Loucy (cell line): ENCODE measurements at regions not wholly inside any gene's neighbourhood (a gene's known extent, or its start where the extent isn't known, plus 50 kb on each side); places are given as distances from the start of the nearest gene placed in this dataset.

ENCODE experiments used
- H2AFZ ChIP-seq: fragments of 200-600 bp; sonication (generic); 2 replicates; pipeline ENCODE4 v1.6.0; 2016; ENCODE audit warnings: antibody characterized with exemption, mild to moderate bottlenecking, low read length, moderate library complexity
- H3F3A ChIP-seq: fragments of 200-600 bp; 2 replicates; pipeline ENCODE4 v1.6.0; 2016; ENCODE audit warnings: antibody characterized with exemption, low read depth, mild to moderate bottlenecking
- H3K27me3 ChIP-seq: fragments of 200-600 bp; sonication (generic); 2 replicates; pipeline ENCODE4 v1.6.1; 2014; ENCODE audit warnings: low read length, mild to moderate bottlenecking; ENCODE audit not compliant: insufficient read depth, poor library complexity, severe bottlenecking
- H3K36me3 ChIP-seq: fragments of 200-600 bp; sonication (generic); 2 replicates; pipeline ENCODE4 v1.6.1; 2016; ENCODE audit warnings: low read length; ENCODE audit not compliant: insufficient read depth
- H3K4me1 ChIP-seq: fragments of 200-600 bp; sonication (generic); 2 replicates; pipeline ENCODE4 v1.5.1; 2014; ENCODE audit warnings: low read length, mild to moderate bottlenecking; ENCODE audit not compliant: insufficient read depth, poor library complexity, severe bottlenecking
- H3K4me2 ChIP-seq: fragments of 200-600 bp; sonication (generic); 2 replicates; pipeline ENCODE4 v1.6.0; 2014; ENCODE audit warnings: antibody characterized with exemption, low read length, low read depth, mild to moderate bottlenecking; ENCODE audit not compliant: poor library complexity, severe bottlenecking
- H3K4me3 ChIP-seq: fragments of 200-600 bp; sonication (generic); 2 replicates; pipeline ENCODE4 v1.5.1; 2014; ENCODE audit warnings: low read length, mild to moderate bottlenecking, mixed read lengths; ENCODE audit not compliant: poor library complexity, severe bottlenecking
- H3K79me2 ChIP-seq: fragments of 200-600 bp; sonication (generic); 2 replicates; pipeline ENCODE4 v1.6.1; 2014; ENCODE audit warnings: low read length; ENCODE audit not compliant: insufficient read depth
- H3K9ac ChIP-seq: fragments of 200-600 bp; sonication (generic); 2 replicates; pipeline ENCODE4 v1.6.0; 2014; ENCODE audit warnings: mild to moderate bottlenecking, low read depth, low read length, moderate library complexity; ENCODE audit not compliant: poor library complexity, severe bottlenecking
- H3K9me2 ChIP-seq: fragments of 200-600 bp; sonication (generic); replicated peaks from 2 replicates; pipeline ENCODE4 v1.6.1; 2016; ENCODE audit warnings: low read depth, low read length, mixed read lengths
- H3K9me3 ChIP-seq: fragments of 200-600 bp; sonication (generic); 2 replicates; pipeline ENCODE4 v1.6.1; 2014; ENCODE audit warnings: mild to moderate bottlenecking, antibody characterized with exemption, low read length, low read depth; ENCODE audit not compliant: insufficient read depth
- H4K20me1 ChIP-seq: fragments of 200-600 bp; sonication (generic); 2 replicates; pipeline ENCODE4 v1.6.0; 2014; ENCODE audit warnings: antibody characterized with exemption, low read length, mild to moderate bottlenecking; ENCODE audit not compliant: insufficient read depth, poor library complexity, severe bottlenecking
- CTCF ChIP-seq: fragments of 200-600 bp; sonication (generic); conservative IDR thresholded peaks from 2 replicates; pipeline ENCODE4 v1.5.1; 2014; ENCODE audit warnings: mild to moderate bottlenecking, antibody characterized with exemption, low read length
- EZH2phosphoT487 ChIP-seq: fragments of 200-600 bp; IDR thresholded peaks from 2 replicates; pipeline ENCODE4 v1.6.1; 2018; ENCODE audit warnings: antibody characterized with exemption, mild to moderate bottlenecking, moderate library complexity, borderline replicate concordance

GRCh38 chr20:43376831-43377230, 80.9 kb upstream of the SRSF6 start:
- H3K36me3 ChIP-seq, result no peaks in the 10 kb centered on the region
- H3K4me1 ChIP-seq, result no peaks in the 10 kb centered on the region
- H3K4me2 ChIP-seq, result no peak overlapping the region
- H3K9me3 ChIP-seq, result no peaks in the 10 kb centered on the region; the same call in 1 of the 2 replicates
- H3K9me2 ChIP-seq, result no peaks in the 10 kb centered on the region
- H3F3A ChIP-seq, result no peaks in the 10 kb centered on the region
- H4K20me1 ChIP-seq, result no peaks in the 10 kb centered on the region
- H3K79me2 ChIP-seq, result no peaks in the 10 kb centered on the region
- no peaks in the 10 kb centered on the region for H3K27me3 ChIP-seq
- no peak overlapping the region for H3K4me3 ChIP-seq
- TF ChIP-seq EZH2phosphoT487 (no peak), CTCF (no peak)
- no peak overlapping the region for H3K9ac ChIP-seq
- no peak overlapping the region for H2AFZ ChIP-seq

- H3K9me2 ChIP-seq, result no peaks in the 10 kb centered on the region
- H3K9ac ChIP-seq, result no peak overlapping the region
- no peak overlapping the region for H2AFZ ChIP-seq
- H3K4me2 ChIP-seq, result no peak overlapping the region
- no peaks in the 10 kb centered on the region for H3F3A ChIP-seq
- no peaks in the 10 kb centered on the region for H4K20me1 ChIP-seq
- no peaks in the 10 kb centered on the region for H3K27me3 ChIP-seq
- no peak overlapping the region for H3K4me3 ChIP-seq
- H3K36me3 ChIP-seq, result no peaks in the 10 kb centered on the region
- no peaks in the 10 kb centered on the region for H3K4me1 ChIP-seq
- TF ChIP-seq EZH2phosphoT487 (no peak), CTCF (no peak)
- no peaks in the 10 kb centered on the region; the same call in 1 of the 2 replicates for H3K9me3 ChIP-seq
- no peaks in the 10 kb centered on the region for H3K79me2 ChIP-seq
These were observed 82.1 kb upstream of the SRSF6 start for GRCh38 chr20:43375591-43375990.

GRCh38 chr20:43372051-43372450, 85.6 kb upstream of the SRSF6 start:
- Histone ChIP-seq H3K4me3 (no peak overlapping the region), H3K27me3 (no peaks in the 10 kb centered on the region), H3F3A (no peaks in the 10 kb centered on the region), H3K36me3 (no peaks in the 10 kb centered on the region), H3K79me2 (no peaks in the 10 kb centered on the region), H3K4me1 (no peaks in the 10 kb centered on the region), H3K9me3 (no peaks in the 10 kb centered on the region; the same call in 1 of the 2 replicates), H2AFZ (no peak overlapping the region), H4K20me1 (no peaks in the 10 kb centered on the region), H3K4me2 (no peak overlapping the region), H3K9ac (no peak overlapping the region), H3K9me2 (no peaks in the 10 kb centered on the region)
- TF ChIP-seq EZH2phosphoT487, result no peak
- TF ChIP-seq CTCF, result no peak
